RWPE1 (cell line): ENCODE measurements at regions not wholly inside any gene's neighbourhood (a gene's known extent, or its start where the extent isn't known, plus 50 kb on each side); places are given as distances from the start of the nearest gene placed in this dataset.

ENCODE experiments used
- CTCF ChIA-PET: fragments of 350-600 bp; sonication (Branson Sonifier 250); formaldehyde crosslinking; extraction: SDS; loops from one replicate; lab custom pipeline; 2021; lab: Yijun Ruan, JAX
- POLR2A ChIA-PET: fragments of 400-600 bp; formaldehyde crosslinking; extraction: SDS; loops from one replicate; lab custom pipeline; 2020; ENCODE audit warnings: antibody characterized with exemption; ENCODE audit not compliant: low non-redundant PET; lab: Yijun Ruan, JAX
- DNase-seq: peaks from one replicate; pipeline ENCODE4 v3.0.0; 2012; ENCODE audit warnings: low spot score
- H3K27ac ChIP-seq: fragments of 450-650 bp; 2 replicates; pipeline ENCODE4 v1.5.1; 2017
- CTCF ChIP-seq: fragments of 450-650 bp; conservative IDR thresholded peaks from 2 replicates; pipeline ENCODE4 v1.5.1; 2017; ENCODE audit warnings: low read depth, mild to moderate bottlenecking

- CTCF ChIA-PET, result no interaction called here
- DNase-seq, result no peak
These were observed 344.2 kb upstream of the SLC30A5 start for GRCh38 chr5:68749631-68750030.

GRCh38 chr5:68751661-68752060, 342.2 kb upstream of the SLC30A5 start:
- no peak overlapping the region for H3K27ac ChIP-seq
- POLR2A ChIA-PET, result no interaction called here
- TF ChIP-seq CTCF, result no peak
- CTCF ChIA-PET, result interaction anchor here (0.7 kb wide), 1 partner anchor 14 kb away, joined by 3 read pairs; no protein-coding TSS in a partner anchor
- DNase-seq, result no peak

More at GRCh38 chr5:68749631-68750030, 344.2 kb upstream of the SLC30A5 start:
- POLR2A ChIA-PET, result no interaction called here
- H3K27ac ChIP-seq, result no peak overlapping the region
- TF ChIP-seq CTCF, result no peak

GRCh38 chr5:68754536-68754935, 339.3 kb upstream of the SLC30A5 start:
- no peak overlapping the region for H3K27ac ChIP-seq
- ChIA-PET POLR2A (no interaction called here), CTCF (interaction anchor here (0.6 to 0.8 kb wide), 3 partner anchors 107 to 652 kb away, joined by 3 to 4 read pairs (median 4); no protein-coding TSS in a partner anchor)
- no peak for TF ChIP-seq CTCF
- DNase-seq, result no peak

GRCh38 chr5:68755293-68755692, 338.5 kb upstream of the SLC30A5 start:
- ChIA-PET CTCF (interaction anchor here (0.7 kb wide), 1 partner anchor 1468 kb away, joined by 4 read pairs; no protein-coding TSS in a partner anchor), POLR2A (no interaction called here)
- no peak overlapping the region for H3K27ac ChIP-seq
- DNase-seq, result no peak
- no peak for TF ChIP-seq CTCF

- POLR2A ChIA-PET, result no interaction called here
- no peak for TF ChIP-seq CTCF
- no peak overlapping the region for H3K27ac ChIP-seq
- no peak for DNase-seq
- CTCF ChIA-PET, result no interaction called here
These were observed 336.8 kb upstream of the SLC30A5 start for GRCh38 chr5:68757006-68757405.

GRCh38 chr5:68757626-68758212, 336.1 kb upstream of the SLC30A5 start:
- TF ChIP-seq CTCF, result no peak
- CTCF ChIA-PET, result no interaction called here
- DNase-seq, result no peak
- no peak overlapping the region for H3K27ac ChIP-seq
- POLR2A ChIA-PET, result no interaction called here
